GM23338 (cell line): ENCODE measurements at regions not wholly inside any gene's neighbourhood (a gene's known extent, or its start where the extent isn't known, plus 50 kb on each side); places are given as distances from the start of the nearest gene placed in this dataset.

Experiments
- POLR2AphosphoS5 ChIP-seq: IDR thresholded peaks from 2 replicates; pipeline ENCODE4 v1.6.1; 2016; ENCODE audit warnings: antibody characterized with exemption, low read depth
- ZNF114 ChIP-seq: fragments of 250-450 bp; sonication (Bioruptor Pico); IDR thresholded peaks from 2 replicates; pipeline ENCODE4 v1.5.0; 2020; ENCODE audit warnings: mild to moderate bottlenecking, moderate library complexity
- TF ChIP-seq, protein P1 (sequence below), 2 experiments: fragments of 200-600 bp in 1 of 2; sonication (generic) in 1 of 2; conservative IDR thresholded peaks; 2 replicates each; pipeline versions ENCODE4 v1.5.1 to v1.6.1; 2016 to 2017; ENCODE audit warnings: antibody characterized with exemption in 2 of 2, low read depth in 2 of 2, mild to moderate bottlenecking in 2 of 2, moderate library complexity in 1 of 2

DNA sequence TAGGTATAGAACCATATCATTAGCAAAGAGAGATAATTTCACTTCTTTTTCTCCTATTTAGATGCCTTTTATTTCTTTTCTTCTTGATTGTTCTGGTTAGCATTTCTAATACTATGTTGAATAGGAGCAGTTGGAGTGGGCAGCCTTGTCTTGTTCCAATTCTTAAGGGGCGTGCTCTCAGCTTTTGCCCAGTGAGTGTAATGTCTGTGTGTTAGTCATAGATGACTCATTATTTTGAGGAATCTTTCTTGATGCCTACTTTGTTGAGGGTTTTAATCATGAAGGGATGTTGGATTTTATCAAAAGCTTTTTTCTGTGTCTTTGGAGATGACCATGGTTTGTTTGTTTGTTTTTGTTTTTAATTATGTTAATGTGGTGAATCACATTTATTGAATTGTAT is 1453.1 kb upstream of the SLC39A10 start:
- TF ChIP-seq, protein P1, sequence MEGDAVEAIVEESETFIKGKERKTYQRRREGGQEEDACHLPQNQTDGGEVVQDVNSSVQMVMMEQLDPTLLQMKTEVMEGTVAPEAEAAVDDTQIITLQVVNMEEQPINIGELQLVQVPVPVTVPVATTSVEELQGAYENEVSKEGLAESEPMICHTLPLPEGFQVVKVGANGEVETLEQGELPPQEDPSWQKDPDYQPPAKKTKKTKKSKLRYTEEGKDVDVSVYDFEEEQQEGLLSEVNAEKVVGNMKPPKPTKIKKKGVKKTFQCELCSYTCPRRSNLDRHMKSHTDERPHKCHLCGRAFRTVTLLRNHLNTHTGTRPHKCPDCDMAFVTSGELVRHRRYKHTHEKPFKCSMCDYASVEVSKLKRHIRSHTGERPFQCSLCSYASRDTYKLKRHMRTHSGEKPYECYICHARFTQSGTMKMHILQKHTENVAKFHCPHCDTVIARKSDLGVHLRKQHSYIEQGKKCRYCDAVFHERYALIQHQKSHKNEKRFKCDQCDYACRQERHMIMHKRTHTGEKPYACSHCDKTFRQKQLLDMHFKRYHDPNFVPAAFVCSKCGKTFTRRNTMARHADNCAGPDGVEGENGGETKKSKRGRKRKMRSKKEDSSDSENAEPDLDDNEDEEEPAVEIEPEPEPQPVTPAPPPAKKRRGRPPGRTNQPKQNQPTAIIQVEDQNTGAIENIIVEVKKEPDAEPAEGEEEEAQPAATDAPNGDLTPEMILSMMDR (conservative IDR thresholded peaks at IDR 0.05; ENCODE audit: low read depth in 2 of 2), result no peak
- TF ChIP-seq POLR2AphosphoS5 (no peak), ZNF114 (CRISPR knock-in tag) (no peak)
